ENCODE measurements at regions not wholly inside any gene's neighbourhood (a gene's known extent, or its start where the extent isn't known, plus 50 kb on each side); places are given as distances from the start of the nearest gene placed in this dataset.
"Not testable (repeated sequence)": the region's sequence is repeated elsewhere in the genome, so short reads cannot be mapped to it uniquely, and the experiment has no call there.

- Mint-ChIP-seq H3K36me3 (ENCODE audit: low read depth) (no peaks in the 10 kb centered on the region), H3K4me1 (no peaks in the 10 kb centered on the region), H3K27ac (no peak overlapping the region), H3K4me3 (no peak overlapping the region), H3K9me3 (no peaks in the 10 kb centered on the region), H3K27me3 (no peaks in the 10 kb centered on the region)
- ATAC-seq (replicated peaks), result no peak
Observed at GRCh38 chr3:110858549-110858948, 213.1 kb upstream of the NECTIN3 start.

GRCh38 chr3:110859336-110859735, 212.3 kb upstream of the NECTIN3 start:
- no peaks in the 10 kb centered on the region for H3K36me3 Mint-ChIP-seq (ENCODE audit: low read depth)
- ATAC-seq (replicated peaks), result no peak

GRCh38 chr3:110859993-110860392, 211.6 kb upstream of the NECTIN3 start:
- Mint-ChIP-seq H3K4me1 (no peaks in the 10 kb centered on the region), H3K36me3 (ENCODE audit: low read depth) (no peaks in the 10 kb centered on the region), H3K4me3 (no peak overlapping the region), H3K27me3 (no peaks in the 10 kb centered on the region), H3K27ac (no peak overlapping the region), H3K9me3 (no peaks in the 10 kb centered on the region)
- no peak for ATAC-seq (replicated peaks)

More at GRCh38 chr3:110859336-110859735, 212.3 kb upstream of the NECTIN3 start:
- no peaks in the 10 kb centered on the region for H3K27me3 Mint-ChIP-seq
- no peaks in the 10 kb centered on the region for H3K9me3 Mint-ChIP-seq
- H3K4me1 Mint-ChIP-seq, result no peaks in the 10 kb centered on the region
- H3K27ac Mint-ChIP-seq, result no peak overlapping the region
- no peak overlapping the region for H3K4me3 Mint-ChIP-seq

GRCh38 chr3:110865934-110866333, 205.7 kb upstream of the NECTIN3 start:
- no peaks in the 10 kb centered on the region for H3K4me1 Mint-ChIP-seq
- H3K27me3 Mint-ChIP-seq, result no peaks in the 10 kb centered on the region
- no peak for ATAC-seq (replicated peaks)
- H3K36me3 Mint-ChIP-seq (ENCODE audit: low read depth), result no peaks in the 10 kb centered on the region
- H3K9me3 Mint-ChIP-seq, result no peaks in the 10 kb centered on the region
- no peak overlapping the region for H3K4me3 Mint-ChIP-seq
- H3K27ac Mint-ChIP-seq, result no peak overlapping the region

- Mint-ChIP-seq H3K4me3 (no peak overlapping the region), H3K4me1 (no peaks in the 10 kb centered on the region), H3K27ac (no peak overlapping the region), H3K36me3 (ENCODE audit: low read depth) (no peaks in the 10 kb centered on the region), H3K27me3 (no peaks in the 10 kb centered on the region), H3K9me3 (no peaks in the 10 kb centered on the region)
- ATAC-seq (replicated peaks), result no peak
Observed at GRCh38 chr3:110868106-110868505, 203.5 kb upstream of the NECTIN3 start.

GRCh38 chr3:110869736-110870135, 201.9 kb upstream of the NECTIN3 start:
- no peaks in the 10 kb centered on the region for H3K4me1 Mint-ChIP-seq
- no peak overlapping the region for H3K4me3 Mint-ChIP-seq
- no peak overlapping the region for H3K27ac Mint-ChIP-seq
- no peak for ATAC-seq (replicated peaks)
- H3K9me3 Mint-ChIP-seq, result peaks cover 9% of the 10 kb centered on the region
- peaks cover 6% of the 10 kb centered on the region for H3K27me3 Mint-ChIP-seq
- no peaks in the 10 kb centered on the region for H3K36me3 Mint-ChIP-seq (ENCODE audit: low read depth)

- no peak overlapping the region for H3K4me3 Mint-ChIP-seq
- ATAC-seq (replicated peaks), result no peak
- H3K9me3 Mint-ChIP-seq, result peaks cover 17% of the 10 kb centered on the region
- no peaks in the 10 kb centered on the region for H3K36me3 Mint-ChIP-seq (ENCODE audit: low read depth)
- no peaks in the 10 kb centered on the region for H3K4me1 Mint-ChIP-seq
- no peak overlapping the region for H3K27ac Mint-ChIP-seq
- peaks cover 10% of the 10 kb centered on the region for H3K27me3 Mint-ChIP-seq
Observed at GRCh38 chr3:110871869-110872268, 199.7 kb upstream of the NECTIN3 start.

- Mint-ChIP-seq H3K27me3 (peaks cover 10% of the 10 kb centered on the region), H3K4me1 (no peaks in the 10 kb centered on the region), H3K36me3 (ENCODE audit: low read depth) (no peaks in the 10 kb centered on the region), H3K27ac (no peak overlapping the region), H3K4me3 (no peak overlapping the region), H3K9me3 (peaks cover 17% of the 10 kb centered on the region)
- no peak for ATAC-seq (replicated peaks)
Observed at GRCh38 chr3:110878692-110879091, 192.9 kb upstream of the NECTIN3 start.

GRCh38 chr3:110881069-110881468, 190.5 kb upstream of the NECTIN3 start:
- Mint-ChIP-seq H3K9me3 (no peaks in the 10 kb centered on the region), H3K4me1 (no peaks in the 10 kb centered on the region), H3K27me3 (no peaks in the 10 kb centered on the region), H3K27ac (no peak overlapping the region), H3K4me3 (no peak overlapping the region), H3K36me3 (ENCODE audit: low read depth) (no peaks in the 10 kb centered on the region)
- ATAC-seq (replicated peaks), result no peak

- H3K9me3 Mint-ChIP-seq, result no peaks in the 10 kb centered on the region
- H3K4me3 Mint-ChIP-seq, result no peak overlapping the region
- no peaks in the 10 kb centered on the region for H3K4me1 Mint-ChIP-seq
- no peaks in the 10 kb centered on the region for H3K27me3 Mint-ChIP-seq
- no peaks in the 10 kb centered on the region for H3K36me3 Mint-ChIP-seq (ENCODE audit: low read depth)
- no peak for ATAC-seq (replicated peaks)
- H3K27ac Mint-ChIP-seq, result no peak overlapping the region
Observed at GRCh38 chr3:110886222-110886893, 185.3 kb upstream of the NECTIN3 start.

- ATAC-seq (replicated peaks), result no peak
- Mint-ChIP-seq H3K4me1 (no peaks in the 10 kb centered on the region), H3K27me3 (no peaks in the 10 kb centered on the region), H3K4me3 (no peak overlapping the region), H3K27ac (no peak overlapping the region), H3K9me3 (no peaks in the 10 kb centered on the region), H3K36me3 (ENCODE audit: low read depth) (no peaks in the 10 kb centered on the region)
Observed at GRCh38 chr3:110887176-110887575, 184.4 kb upstream of the NECTIN3 start.

- ATAC-seq (replicated peaks); H3K27ac Mint-ChIP-seq; H3K27me3 Mint-ChIP-seq; H3K36me3 Mint-ChIP-seq (ENCODE audit: low read depth); H3K4me1 Mint-ChIP-seq; H3K9me3 Mint-ChIP-seq; H3K4me3 Mint-ChIP-seq: not testable (repeated sequence)
Observed at GRCh38 chr3:110888625-110889375, 182.8 kb upstream of the NECTIN3 start.

- not testable (repeated sequence) for H3K36me3 Mint-ChIP-seq (ENCODE audit: low read depth); H3K27ac Mint-ChIP-seq; ATAC-seq (replicated peaks); H3K9me3 Mint-ChIP-seq; H3K4me1 Mint-ChIP-seq; H3K27me3 Mint-ChIP-seq; H3K4me3 Mint-ChIP-seq
Observed at GRCh38 chr3:110889376-110889699, 182.3 kb upstream of the NECTIN3 start.

- no peaks in the 10 kb centered on the region for H3K9me3 Mint-ChIP-seq
- no peak for ATAC-seq (replicated peaks)
- H3K4me1 Mint-ChIP-seq, result no peaks in the 10 kb centered on the region
- H3K36me3 Mint-ChIP-seq (ENCODE audit: low read depth), result no peaks in the 10 kb centered on the region
- no peaks in the 10 kb centered on the region for H3K27me3 Mint-ChIP-seq
- no peak overlapping the region for H3K27ac Mint-ChIP-seq
- H3K4me3 Mint-ChIP-seq, result no peak overlapping the region
Observed at GRCh38 chr3:110894574-110894973, 177.0 kb upstream of the NECTIN3 start.

- H3K27ac Mint-ChIP-seq, result no peak overlapping the region
- H3K36me3 Mint-ChIP-seq (ENCODE audit: low read depth), result no peaks in the 10 kb centered on the region
- no peaks in the 10 kb centered on the region for H3K9me3 Mint-ChIP-seq
- no peak overlapping the region for H3K4me3 Mint-ChIP-seq
- ATAC-seq (replicated peaks), result no peak
- H3K27me3 Mint-ChIP-seq, result no peaks in the 10 kb centered on the region
- H3K4me1 Mint-ChIP-seq, result no peaks in the 10 kb centered on the region
Observed at GRCh38 chr3:110895054-110895453, 176.6 kb upstream of the NECTIN3 start.
